Cardiac fibroblast (primary cell): ENCODE measurements at regions not wholly inside any gene's neighbourhood (a gene's known extent, or its start where the extent isn't known, plus 50 kb on each side); places are given as distances from the start of the nearest gene placed in this dataset.

Source experiments
- DNase-seq, 2 donors: peaks; one replicate each; pipeline versions ENCODE4 v3.0.0 to v3.0.0-alpha.2; 2010; ENCODE audit warnings: low read depth in 2 of 2
- H3K4me3 ChIP-seq, 2 donors: replicated peaks in 1 of 2; 1 replicate in 1 of 2; 2 replicates in 1 of 2; pipeline ENCODE4 v1.5.1; 2011; ENCODE audit warnings: low read depth in 2 of 2, low read length in 2 of 2, mild to moderate bottlenecking in 2 of 2, moderate library complexity in 1 of 2
- CTCF ChIP-seq: IDR thresholded peaks from one replicate; pipeline ENCODE4 v1.5.1; 2011; ENCODE audit warnings: low read depth, mild to moderate bottlenecking, low read length, inconsistent platforms

DNA sequence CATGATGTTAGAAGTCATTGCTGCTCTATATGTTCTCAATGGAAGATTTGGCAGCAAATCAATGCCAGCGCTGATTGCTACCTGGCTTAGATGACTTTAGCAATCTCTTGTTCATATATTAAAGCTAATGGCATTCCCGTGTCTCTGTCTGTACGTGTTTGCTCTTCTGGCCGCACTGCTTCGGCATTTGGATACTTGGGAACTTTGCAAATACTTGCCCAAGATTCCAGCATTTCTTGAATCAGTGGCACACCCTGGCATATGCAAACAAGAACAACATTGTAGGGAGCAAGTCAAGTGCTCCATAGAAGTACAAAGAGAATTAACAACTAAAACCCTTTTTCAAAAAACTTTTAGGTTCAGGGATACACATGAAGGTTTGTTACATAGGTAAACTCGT lies 128.9 kb upstream of the TMEM164 start:
- TF ChIP-seq CTCF, result no peak
- no peak overlapping the region for H3K4me3 ChIP-seq
- DNase-seq, result no peak

GRCh38 chrX:109874548-109874947 lies 128.4 kb upstream of the TMEM164 start:
- no peak overlapping the region for H3K4me3 ChIP-seq
- no peak for TF ChIP-seq CTCF
- DNase-seq, result no peak

GRCh38 chrX:109875831-109876230 lies 127.1 kb upstream of the TMEM164 start:
- no peak for DNase-seq
- no peak overlapping the region for H3K4me3 ChIP-seq
- TF ChIP-seq CTCF, result no peak

DNA sequence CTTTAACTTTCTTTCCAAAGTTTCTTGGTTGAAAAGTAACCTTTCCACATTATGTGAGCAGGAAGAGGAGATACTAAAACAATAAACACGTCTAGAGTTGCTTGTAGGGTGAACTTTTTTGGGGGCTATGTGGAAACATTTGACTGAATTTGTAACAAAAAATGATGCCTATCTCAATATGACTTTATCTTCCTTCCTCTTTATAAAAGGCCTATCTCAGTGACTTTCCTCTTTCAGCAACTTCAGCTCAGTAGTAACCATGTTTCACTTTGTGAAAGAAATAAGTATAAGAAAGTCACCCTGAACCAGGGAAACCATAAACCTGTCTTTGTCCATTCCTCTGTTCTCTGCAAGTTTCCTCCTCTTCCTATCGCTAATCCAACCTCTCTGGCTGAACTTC lies 124.7 kb upstream of the TMEM164 start:
- TF ChIP-seq CTCF, result no peak

GRCh38 chrX:109879991-109880390 lies 122.9 kb upstream of the TMEM164 start:
- no peak overlapping the region for H3K4me3 ChIP-seq
- DNase-seq, result no peak
- no peak for TF ChIP-seq CTCF

More for the DNA sequence above, 124.7 kb upstream of the TMEM164 start:
- no peak overlapping the region for H3K4me3 ChIP-seq
- no peak for DNase-seq

GRCh38 chrX:109880629-109881028 lies 122.3 kb upstream of the TMEM164 start:
- DNase-seq, result no peak
- no peak overlapping the region for H3K4me3 ChIP-seq
- no peak for TF ChIP-seq CTCF

- peak; percentile 66 to 71 for DNase-seq
- TF ChIP-seq CTCF, result peak; percentile 71
- no peak overlapping the region for H3K4me3 ChIP-seq
These were observed 116.7 kb upstream of the TMEM164 start for GRCh38 chrX:109886122-109886761.
